Esophagus squamous epithelium (tissue), 5 donors: ENCODE measurements at regions not wholly inside any gene's neighbourhood (a gene's known extent, or its start where the extent isn't known, plus 50 kb on each side); places are given as distances from the start of the nearest gene placed in this dataset.

Experiments used
- DNase-seq: peaks from one replicate; lab custom pipeline; 2025; lab: John Stamatoyannopoulos, UW
- H3K27ac ChIP-seq, 4 donors: fragments of 200-600 bp; sonication (generic); one replicate each; pipeline ENCODE4 v1.5.1; 2016 to 2019; ENCODE audit warnings: mild to moderate bottlenecking in 1 of 4
- H3K27me3 ChIP-seq, 4 donors: fragments of 200-600 bp; sonication (generic); 1 replicate in 3 of 4; 2 replicates in 1 of 4; pipeline versions ENCODE4 v1.5.1 to v1.6.0; 2017 to 2021; ENCODE audit warnings: antibody characterized with exemption in 1 of 4
- H3K36me3 ChIP-seq, 3 donors: fragments of 200-600 bp; sonication (generic); one replicate each; pipeline ENCODE4 v1.5.1; 2016 to 2019
- H3K4me1 ChIP-seq, 3 donors: fragments of 200-600 bp; sonication (generic); one replicate each; pipeline ENCODE4 v1.5.1; 2017 to 2019
- H3K4me3 ChIP-seq, 4 donors: fragments of 200-600 bp; sonication (generic); 1 replicate in 3 of 4; 2 replicates in 1 of 4; pipeline ENCODE4 v1.5.1; 2016 to 2019; ENCODE audit warnings: mild to moderate bottlenecking in 2 of 4, moderate library complexity in 1 of 4
- H3K9me3 ChIP-seq, 3 donors: fragments of 200-600 bp; sonication (generic); one replicate each; pipeline ENCODE4 v1.5.1; 2016 to 2019
- CTCF ChIP-seq, 6 experiments: fragments of 450-650 bp in 4 of 6; fragments of 200-600 bp in 2 of 6; sonication (generic) in 2 of 6; IDR thresholded peaks; one replicate each; pipeline ENCODE4 v1.5.1; 2016 to 2019; ENCODE audit warnings: antibody characterized with exemption in 6 of 6, mild to moderate bottlenecking in 4 of 6, moderate library complexity in 4 of 6
- POLR2A ChIP-seq, 4 donors: fragments of 450-650 bp; IDR thresholded peaks; one replicate each; pipeline ENCODE4 v1.6.1; 2017; ENCODE audit warnings: antibody characterized with exemption in 4 of 4, mild to moderate bottlenecking in 4 of 4, moderate library complexity in 3 of 4
- WGBS, 2 donors: methylation state at CpG; one replicate each; pipeline ENCODE4 v1.1.5; 2018; 5-methylcytosine and 5-hydroxymethylcytosine counted together
- intact Hi-C: fragments of 100-400 bp; cut with DNase I; formaldehyde crosslinking; loops from one replicate; pipeline ENCODE4 v1.15.0; 2022
- donor health status: DM: yes; HTN: yes; CAD: no.

GRCh38 chr3:62995530-62995929 lies 120.3 kb upstream of the CADPS start:
- no peak for TF ChIP-seq CTCF (IDR thresholded peaks at IDR 0.05)
- TF ChIP-seq POLR2A (IDR thresholded peaks at IDR 0.05), result no peak

GRCh38 chr3:62997369-62997768 lies 122.2 kb upstream of the CADPS start:
- H3K27ac ChIP-seq, result no peak overlapping the region
- H3K9me3 ChIP-seq, result no peaks in the 10 kb centered on the region
- no peaks in the 10 kb centered on the region for H3K36me3 ChIP-seq
- no peaks in the 10 kb centered on the region for H3K4me1 ChIP-seq
- H3K27me3 ChIP-seq, result no peaks in the 10 kb centered on the region
- H3K4me3 ChIP-seq, result no peak overlapping the region
- 79 to 86% methylated on average over 2 of the region's 2 CpGs for WGBS, 2 donors
- DNase-seq, result no peak
- TF ChIP-seq POLR2A (IDR thresholded peaks at IDR 0.05) (no peak), CTCF (IDR thresholded peaks at IDR 0.05) (no peak)
- intact Hi-C loops, result no loop called here

More at GRCh38 chr3:62995530-62995929, 120.3 kb upstream of the CADPS start:
- H3K27me3 ChIP-seq, result no peaks in the 10 kb centered on the region
- DNase-seq, result no peak
- H3K27ac ChIP-seq, result no peak overlapping the region
- no peaks in the 10 kb centered on the region for H3K36me3 ChIP-seq
- WGBS, 2 donors, result 81 to 88% methylated on average over 2 of the region's 2 CpGs
- no peaks in the 10 kb centered on the region for H3K9me3 ChIP-seq
- H3K4me3 ChIP-seq, result no peak overlapping the region
- intact Hi-C loops, result no loop called here
- H3K4me1 ChIP-seq, result no peaks in the 10 kb centered on the region

- DNase-seq, result no peak
- H3K9me3 ChIP-seq, result no peaks in the 10 kb centered on the region
- 19 to 33% methylated on average over 2 of the region's 2 CpGs for WGBS, 2 donors
- H3K36me3 ChIP-seq, result no peaks in the 10 kb centered on the region
- H3K4me3 ChIP-seq, result no peak overlapping the region
- no peaks in the 10 kb centered on the region for H3K27me3 ChIP-seq
- H3K4me1 ChIP-seq, result no peaks in the 10 kb centered on the region
- no peak for TF ChIP-seq POLR2A (IDR thresholded peaks at IDR 0.05)
- no peak for TF ChIP-seq CTCF (IDR thresholded peaks at IDR 0.05)
- no peak overlapping the region for H3K27ac ChIP-seq
- intact Hi-C loops, result no loop called here
Observed at GRCh38 chr3:62999158-62999557, 123.9 kb upstream of the CADPS start.

- intact Hi-C loops, result no loop called here
Observed at GRCh38 chr3:62999791-63000190, 124.6 kb upstream of the CADPS start.

GRCh38 chr3:63004448-63004847 lies 129.2 kb upstream of the CADPS start:
- intact Hi-C loops, result no loop called here
- H3K4me3 ChIP-seq, result no peak overlapping the region
- 74 to 75% methylated on average over 3 of the region's 3 CpGs for WGBS, 2 donors
- H3K27ac ChIP-seq, result no peak overlapping the region
- H3K27me3 ChIP-seq, result no peaks in the 10 kb centered on the region
- H3K36me3 ChIP-seq, result no peaks in the 10 kb centered on the region
- no peaks in the 10 kb centered on the region for H3K4me1 ChIP-seq
- no peak for TF ChIP-seq POLR2A (IDR thresholded peaks at IDR 0.05)
- no peak for TF ChIP-seq CTCF (IDR thresholded peaks at IDR 0.05)
- DNase-seq, result no peak
- no peaks in the 10 kb centered on the region for H3K9me3 ChIP-seq

More at GRCh38 chr3:62999791-63000190, 124.6 kb upstream of the CADPS start:
- Histone ChIP-seq H3K36me3 (no peaks in the 10 kb centered on the region), H3K27me3 (no peaks in the 10 kb centered on the region), H3K27ac (no peak overlapping the region), H3K9me3 (no peaks in the 10 kb centered on the region), H3K4me3 (no peak overlapping the region), H3K4me1 (no peaks in the 10 kb centered on the region)
- no peak for DNase-seq
- 47 to 68% methylated on average over 1 of the region's 1 CpG for WGBS, 2 donors
- no peak for TF ChIP-seq CTCF (IDR thresholded peaks at IDR 0.05)
- no peak for TF ChIP-seq POLR2A (IDR thresholded peaks at IDR 0.05)
